ENCODE measurements at regions not wholly inside any gene's neighbourhood (a gene's known extent, or its start where the extent isn't known, plus 50 kb on each side); places are given as distances from the start of the nearest gene placed in this dataset.

- intact Hi-C loops (cut with micrococcal nuclease) (loop anchor here (10.0 kb wide), 1 partner anchor 125 kb away; the partner anchor contains the start of gene FOXA2), in situ Hi-C loops (cut with MboI) (no loop called here)
- H3K9me3 ChIP-seq (replicated peaks; ENCODE audit: control insufficient read depth, insufficient read depth, low read depth, low read length): no peaks in the 10 kb centered on the region
- H3K4me2 ChIP-seq (ENCODE audit: insufficient read depth, low read length): no peak overlapping the region
- TF ChIP-seq, protein P1, sequence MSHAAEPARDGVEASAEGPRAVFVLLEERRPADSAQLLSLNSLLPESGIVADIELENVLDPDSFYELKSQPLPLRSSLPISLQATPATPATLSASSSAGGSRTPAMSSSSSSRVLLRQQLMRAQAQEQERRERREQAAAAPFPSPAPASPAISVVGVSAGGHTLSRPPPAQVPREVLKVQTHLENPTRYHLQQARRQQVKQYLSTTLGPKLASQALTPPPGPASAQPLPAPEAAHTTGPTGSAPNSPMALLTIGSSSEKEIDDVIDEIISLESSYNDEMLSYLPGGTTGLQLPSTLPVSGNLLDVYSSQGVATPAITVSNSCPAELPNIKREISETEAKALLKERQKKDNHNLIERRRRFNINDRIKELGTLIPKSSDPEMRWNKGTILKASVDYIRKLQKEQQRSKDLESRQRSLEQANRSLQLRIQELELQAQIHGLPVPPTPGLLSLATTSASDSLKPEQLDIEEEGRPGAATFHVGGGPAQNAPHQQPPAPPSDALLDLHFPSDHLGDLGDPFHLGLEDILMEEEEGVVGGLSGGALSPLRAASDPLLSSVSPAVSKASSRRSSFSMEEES (CRISPR knock-in tag; IDR thresholded peaks at IDR 0.05): peak; percentile 57
- TF ChIP-seq, protein P2, sequence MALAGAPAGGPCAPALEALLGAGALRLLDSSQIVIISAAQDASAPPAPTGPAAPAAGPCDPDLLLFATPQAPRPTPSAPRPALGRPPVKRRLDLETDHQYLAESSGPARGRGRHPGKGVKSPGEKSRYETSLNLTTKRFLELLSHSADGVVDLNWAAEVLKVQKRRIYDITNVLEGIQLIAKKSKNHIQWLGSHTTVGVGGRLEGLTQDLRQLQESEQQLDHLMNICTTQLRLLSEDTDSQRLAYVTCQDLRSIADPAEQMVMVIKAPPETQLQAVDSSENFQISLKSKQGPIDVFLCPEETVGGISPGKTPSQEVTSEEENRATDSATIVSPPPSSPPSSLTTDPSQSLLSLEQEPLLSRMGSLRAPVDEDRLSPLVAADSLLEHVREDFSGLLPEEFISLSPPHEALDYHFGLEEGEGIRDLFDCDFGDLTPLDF (CRISPR knock-in tag; IDR thresholded peaks at IDR 0.05): no peak
- no peak for TF ChIP-seq DMBX1 (CRISPR knock-in tag; IDR thresholded peaks at IDR 0.05; ENCODE audit: borderline replicate concordance)
- H3K27ac ChIP-seq (ENCODE audit: extremely low read depth, low read depth, low read length): no peak overlapping the region
- H3K4me3 ChIP-seq: no peak overlapping the region
- H3K36me3 ChIP-seq (ENCODE audit: control insufficient read depth, insufficient read depth, low read length): no peaks in the 10 kb centered on the region
- FAIRE-seq: no peak
- no peak overlapping the region for H2AFZ ChIP-seq (ENCODE audit: low read depth, low read length)
- no peaks in the 10 kb centered on the region; a peak in 1 of 5 replicates for H3K4me1 ChIP-seq (replicated peaks in 1 of 2; ENCODE audit: control insufficient read depth in 2 of 2, insufficient read depth in 2 of 2, low read length in 2 of 2)
- H3K9ac ChIP-seq (ENCODE audit: insufficient read depth in 1 of 2, low read depth in 2 of 2, low read length in 2 of 2): no peak overlapping the region
- no peak for DNase-seq (ENCODE audit: extremely low read depth in 1 of 4, low spot score in 3 of 4)
- POLR2A ChIA-PET: interaction anchor here (0.6 kb wide), 1 partner anchor 188 kb away, joined by 4 read pairs; no protein-coding TSS in a partner anchor
- no peaks in the 10 kb centered on the region for H3K9me1 ChIP-seq (ENCODE audit: control insufficient read depth, insufficient read depth, low read length)
- H3K79me2 ChIP-seq (ENCODE audit: control insufficient read depth, insufficient read depth, low read length): no peaks in the 10 kb centered on the region
- no peak for ATAC-seq
- BruUV-seq (replicated peaks): no TSS peak
- CTCF ChIA-PET (ENCODE audit: low intra/inter-chr PET ratio): interaction anchor here (0.6 kb wide), 1 partner anchor 128 kb away, joined by 3 read pairs; no protein-coding TSS in a partner anchor
- no peaks in the 10 kb centered on the region for H4K20me1 ChIP-seq (replicated peaks; ENCODE audit: control insufficient read depth, insufficient read depth, low read length)
- no peaks in the 10 kb centered on the region for H3K27me3 ChIP-seq (ENCODE audit: control insufficient read depth in 2 of 2, insufficient read depth in 2 of 2, low read length in 2 of 2)
Measured at GRCh38 chr20:22459754-22460153, 124.6 kb downstream of the FOXA2 start.

Data from K562 (cell line).